A673 (cell line): ENCODE measurements at regions not wholly inside any gene's neighbourhood (a gene's known extent, or its start where the extent isn't known, plus 50 kb on each side); places are given as distances from the start of the nearest gene placed in this dataset.

Source experiments
- EZH2 ChIP-seq: fragments of 200-600 bp; sonication (generic); IDR thresholded peaks from 2 replicates; pipeline ENCODE4 v1.6.1; 2017; ENCODE audit warnings: borderline replicate concordance, low read depth, mild to moderate bottlenecking, mixed read lengths, antibody characterized with exemption, low read length; ENCODE audit not compliant: poor library complexity, severe bottlenecking
- TF ChIP-seq, protein P1 (sequence below): fragments of 300-800, 200-600 bp; sonication (generic); conservative IDR thresholded peaks from 2 replicates; pipeline ENCODE4 v1.5.1; 2017; ENCODE audit warnings: low read depth, mild to moderate bottlenecking, antibody characterized with exemption, low read length, moderate library complexity, mixed read lengths

- TF ChIP-seq EZH2 = no peak
- TF ChIP-seq, protein P1, sequence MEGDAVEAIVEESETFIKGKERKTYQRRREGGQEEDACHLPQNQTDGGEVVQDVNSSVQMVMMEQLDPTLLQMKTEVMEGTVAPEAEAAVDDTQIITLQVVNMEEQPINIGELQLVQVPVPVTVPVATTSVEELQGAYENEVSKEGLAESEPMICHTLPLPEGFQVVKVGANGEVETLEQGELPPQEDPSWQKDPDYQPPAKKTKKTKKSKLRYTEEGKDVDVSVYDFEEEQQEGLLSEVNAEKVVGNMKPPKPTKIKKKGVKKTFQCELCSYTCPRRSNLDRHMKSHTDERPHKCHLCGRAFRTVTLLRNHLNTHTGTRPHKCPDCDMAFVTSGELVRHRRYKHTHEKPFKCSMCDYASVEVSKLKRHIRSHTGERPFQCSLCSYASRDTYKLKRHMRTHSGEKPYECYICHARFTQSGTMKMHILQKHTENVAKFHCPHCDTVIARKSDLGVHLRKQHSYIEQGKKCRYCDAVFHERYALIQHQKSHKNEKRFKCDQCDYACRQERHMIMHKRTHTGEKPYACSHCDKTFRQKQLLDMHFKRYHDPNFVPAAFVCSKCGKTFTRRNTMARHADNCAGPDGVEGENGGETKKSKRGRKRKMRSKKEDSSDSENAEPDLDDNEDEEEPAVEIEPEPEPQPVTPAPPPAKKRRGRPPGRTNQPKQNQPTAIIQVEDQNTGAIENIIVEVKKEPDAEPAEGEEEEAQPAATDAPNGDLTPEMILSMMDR = no peak
Observed at GRCh38 chr5:93280518-93280917, 300.5 kb downstream of the NR2F1-AS1 start.
